IMR-90 (cell line): ENCODE measurements at regions not wholly inside any gene's neighbourhood (a gene's known extent, or its start where the extent isn't known, plus 50 kb on each side); places are given as distances from the start of the nearest gene placed in this dataset.

Experiments
- ATAC-seq: fragments of 200-7000 bp; cut with Tn5 transposase; 2 replicates; pipeline ENCODE4 v1.9.1; 2020; ENCODE audit warnings: low read depth, mild to moderate bottlenecking, moderate library complexity
- BruUV-seq: library from RNA; stranded (reverse); fragments of 400-500 nt; replicated peaks from 2 replicates; lab custom pipeline; 2021; lab: Mats Ljungman, UMichigan
- CTCF ChIA-PET: fragments of 300-600 bp; formaldehyde crosslinking; extraction: SDS; loops from one replicate; lab custom pipeline; 2021; ENCODE audit warnings: antibody characterized with exemption; lab: Yijun Ruan, JAX
- POLR2A ChIA-PET: fragments of 300-600 bp; sonication (Branson Sonifier 250); formaldehyde crosslinking; loops from one replicate; lab custom pipeline; 2022; ENCODE audit warnings: antibody characterized with exemption; ENCODE audit not compliant: unreplicated experiment; lab: Charles Lee
- DNase-seq: peaks from one replicate; pipeline ENCODE4 v3.0.0; 2013
- H2AFZ ChIP-seq: replicated peaks from 2 replicates; pipeline ENCODE3; 2013; ENCODE audit warnings: low read length, mild to moderate bottlenecking; ENCODE audit not compliant: poor library complexity
- H2AK5ac ChIP-seq: 2 replicates; pipeline ENCODE4 v1.6.1; 2013; ENCODE audit warnings: low read depth, low read length, inconsistent platforms
- H2AK9ac ChIP-seq: replicated peaks from 2 replicates; pipeline ENCODE3; 2013; ENCODE audit warnings: mild to moderate bottlenecking, low read depth, low read length, moderate library complexity; ENCODE audit not compliant: poor library complexity
- H2BK120ac ChIP-seq: 2 replicates; pipeline ENCODE4 v1.6.1; 2013; ENCODE audit warnings: low read depth, low read length, inconsistent platforms
- H2BK15ac ChIP-seq: 3 replicates; pipeline ENCODE4 v1.6.1; 2013; ENCODE audit warnings: low read depth, low read length, inconsistent platforms
- H2BK20ac ChIP-seq: 2 replicates; pipeline ENCODE4 v1.6.1; 2013; ENCODE audit warnings: low read depth, mild to moderate bottlenecking, inconsistent platforms, low read length, moderate library complexity
- H2BK5ac ChIP-seq: 2 replicates; pipeline ENCODE4 v1.6.1; 2013; ENCODE audit warnings: mild to moderate bottlenecking, low read depth, low read length, inconsistent platforms; ENCODE audit not compliant: poor library complexity, severe bottlenecking
- H3K14ac ChIP-seq: replicated peaks from 2 replicates; pipeline ENCODE4 v1.6.1; 2013; ENCODE audit warnings: low read depth, low read length, inconsistent platforms
- H3K18ac ChIP-seq: 2 replicates; pipeline ENCODE4 v1.6.1; 2013; ENCODE audit warnings: low read depth, low read length, control low read depth
- H3K23ac ChIP-seq: 2 replicates; pipeline ENCODE4 v1.6.1; 2013; ENCODE audit warnings: low read depth, low read length, inconsistent platforms
- H3K27ac ChIP-seq: 2 replicates; pipeline ENCODE4 v1.5.1; 2013; ENCODE audit warnings: mild to moderate bottlenecking, control low read depth, low read length; ENCODE audit not compliant: insufficient read depth
- H3K27me3 ChIP-seq: 2 replicates; pipeline ENCODE4 v1.6.1; 2013; ENCODE audit warnings: low read length; ENCODE audit not compliant: control insufficient read depth, insufficient read depth
- H3K36me3 ChIP-seq: 2 replicates; pipeline ENCODE4 v1.6.1; 2013; ENCODE audit warnings: low read length, mixed read lengths; ENCODE audit not compliant: control insufficient read depth, insufficient read depth
- H3K4ac ChIP-seq: 2 replicates; pipeline ENCODE4 v1.6.1; 2013; ENCODE audit warnings: low read depth, low read length, inconsistent platforms
- H3K4me1 ChIP-seq: 2 replicates; pipeline ENCODE4 v1.6.1; 2013; ENCODE audit warnings: low read length, mixed read lengths; ENCODE audit not compliant: control insufficient read depth, insufficient read depth
- H3K4me2 ChIP-seq: 2 replicates; pipeline ENCODE4 v1.6.1; 2013; ENCODE audit warnings: low read depth, mild to moderate bottlenecking, control low read depth, low read length, moderate library complexity
- H3K4me3 ChIP-seq: 2 replicates; pipeline ENCODE4 v1.5.1; 2013; ENCODE audit warnings: low read depth, mild to moderate bottlenecking, control low read depth, low read length, moderate library complexity; ENCODE audit not compliant: insufficient read depth
- H3K56ac ChIP-seq: 2 replicates; pipeline ENCODE4 v1.6.1; 2013; ENCODE audit warnings: low read length, inconsistent platforms; ENCODE audit not compliant: insufficient read depth; ENCODE audit errors: extremely low read depth
- H3K79me1 ChIP-seq, 2 experiments: 2 replicates each; pipeline ENCODE4 v1.6.1; 2013; ENCODE audit warnings: low read length in 2 of 2, inconsistent platforms in 1 of 2, low read depth in 1 of 2
- H3K9ac ChIP-seq: 2 replicates; pipeline ENCODE4 v1.6.1; 2013; ENCODE audit warnings: low read depth, low read length, control low read depth
- H3K9me1 ChIP-seq: 2 replicates; pipeline ENCODE4 v1.6.1; 2013; ENCODE audit warnings: low read length, inconsistent platforms; ENCODE audit not compliant: insufficient read depth
- H3K9me3 ChIP-seq: 2 replicates; pipeline ENCODE4 v1.6.1; 2013; ENCODE audit warnings: low read length; ENCODE audit not compliant: control insufficient read depth, insufficient read depth
- H4K20me1 ChIP-seq: 2 replicates; pipeline ENCODE4 v1.6.1; 2013; ENCODE audit warnings: low read length, inconsistent platforms; ENCODE audit not compliant: insufficient read depth
- H4K5ac ChIP-seq: 2 replicates; pipeline ENCODE4 v1.6.1; 2013; ENCODE audit warnings: mild to moderate bottlenecking, low read depth, low read length, control low read depth
- H4K8ac ChIP-seq, 2 experiments: 2 replicates each; pipeline ENCODE4 v1.6.1; 2013; ENCODE audit warnings: low read depth in 2 of 2, low read length in 2 of 2, control low read depth in 1 of 2, inconsistent platforms in 1 of 2
- H4K91ac ChIP-seq: 2 replicates; pipeline ENCODE4 v1.6.1; 2013; ENCODE audit warnings: low read depth, low read length, inconsistent platforms; ENCODE audit not compliant: insufficient read depth
- BHLHE40 ChIP-seq: fragments of 150-350 bp; IDR thresholded peaks from 2 replicates; pipeline ENCODE4 v1.6.1; 2016; ENCODE audit warnings: mild to moderate bottlenecking, low read depth, low read length
- CEBPB ChIP-seq: IDR thresholded peaks from 2 replicates; pipeline ENCODE4 v1.6.1; 2012; ENCODE audit warnings: low read depth, low read length, improper control_type of control experiment
- CHD1 ChIP-seq: IDR thresholded peaks from 2 replicates; pipeline ENCODE4 v1.6.1; 2012; ENCODE audit warnings: low read depth, low read length, improper control_type of control experiment
- CTCF ChIP-seq: conservative IDR thresholded peaks from 2 replicates; pipeline ENCODE4 v1.5.1; 2012; ENCODE audit warnings: mild to moderate bottlenecking, low read depth, low read length, improper control_type of control experiment
- ELK1 ChIP-seq: fragments of 150-350 bp; IDR thresholded peaks from 2 replicates; pipeline ENCODE4 v1.6.1; 2016; ENCODE audit warnings: low read depth, mild to moderate bottlenecking, low read length, moderate library complexity, borderline replicate concordance
- FOS ChIP-seq: fragments of 150-350 bp; IDR thresholded peaks from 2 replicates; pipeline ENCODE4 v1.6.1; 2016; ENCODE audit warnings: low read depth, low read length
- MAFK ChIP-seq: IDR thresholded peaks from 2 replicates; pipeline ENCODE4 v1.6.1; 2012; ENCODE audit warnings: low read depth, low read length, improper control_type of control experiment
- MAZ ChIP-seq: IDR thresholded peaks from 2 replicates; pipeline ENCODE4 v1.6.1; 2012; ENCODE audit warnings: low read depth, mild to moderate bottlenecking, low read length, improper control_type of control experiment, moderate library complexity, borderline replicate concordance
- MXI1 ChIP-seq: IDR thresholded peaks from 2 replicates; pipeline ENCODE4 v1.6.1; 2012; ENCODE audit warnings: low read depth, mild to moderate bottlenecking, low read length, moderate library complexity, borderline replicate concordance
- NFE2L2 ChIP-seq: fragments of 150-350 bp; IDR thresholded peaks from 2 replicates; pipeline ENCODE4 v1.6.1; 2016; ENCODE audit warnings: low read depth, mild to moderate bottlenecking, low read length
- POLR2A ChIP-seq: IDR thresholded peaks from 2 replicates; pipeline ENCODE4 v1.6.1; 2012; ENCODE audit warnings: mild to moderate bottlenecking, low read depth, low read length
- RAD21 ChIP-seq: IDR thresholded peaks from 2 replicates; pipeline ENCODE4 v1.6.1; 2012; ENCODE audit warnings: low read length, improper control_type of control experiment
- RCOR1 ChIP-seq: IDR thresholded peaks from 2 replicates; pipeline ENCODE4 v1.6.1; 2012; ENCODE audit warnings: mild to moderate bottlenecking, low read length, improper control_type of control experiment; ENCODE audit not compliant: insufficient replicate concordance
- RFX5 ChIP-seq: IDR thresholded peaks from 2 replicates; pipeline ENCODE4 v1.8.0; 2012; ENCODE audit warnings: low read depth, mild to moderate bottlenecking, low read length, moderate library complexity
- SMC3 ChIP-seq: fragments of 150-350 bp; IDR thresholded peaks from 2 replicates; pipeline ENCODE4 v1.6.1; 2016; ENCODE audit warnings: low read depth, mild to moderate bottlenecking, antibody characterized with exemption, low read length, moderate library complexity
- USF2 ChIP-seq: fragments of 150-350 bp; IDR thresholded peaks from 2 replicates; pipeline ENCODE4 v1.6.1; 2017; ENCODE audit warnings: mild to moderate bottlenecking, antibody characterized with exemption, low read length, low read depth
- dilution Hi-C: fragments of 300-500 bp; cut with HindIII; formaldehyde crosslinking; loops from one replicate; pipeline ENCODE4 v1.14.3; 2018; ENCODE audit warnings: low sequenced_read_pairs; ENCODE audit not compliant: unreplicated experiment
- in situ Hi-C: fragments of 300-500 bp; cut with MboI; formaldehyde crosslinking; loops from 3 replicates; pipeline ENCODE4 v1.14.3; 2019; ENCODE audit warnings: low sequenced_read_pairs, inconsistent platforms, mixed read lengths
- intact Hi-C: fragments of 100-400 bp; cut with micrococcal nuclease; formaldehyde crosslinking; loops from 2 replicates; pipeline ENCODE4 v1.10.0; 2022

GRCh38 chr5:11998397-11998796, 94.2 kb upstream of the CTNND2 start:
- H3K14ac ChIP-seq = no peak overlapping the region
- H3K4me3 ChIP-seq = no peak overlapping the region
- no peak overlapping the region for H2AFZ ChIP-seq
- no peak overlapping the region for H3K4me2 ChIP-seq
- H3K18ac ChIP-seq = no peak overlapping the region
- no peak overlapping the region for H2BK120ac ChIP-seq
- no peak overlapping the region for H3K27ac ChIP-seq
- H4K8ac ChIP-seq = no peak overlapping the region
- no peak overlapping the region for H2AK5ac ChIP-seq
- ChIA-PET CTCF (no interaction called here), POLR2A (no interaction called here)
- intact Hi-C loops (no loop called here), dilution Hi-C loops (no loop called here), in situ Hi-C loops (no loop called here)
- BruUV-seq = no TSS peak
- H2AK9ac ChIP-seq = no peak overlapping the region
- H3K4ac ChIP-seq = no peak overlapping the region
- no peak overlapping the region for H4K91ac ChIP-seq
- H3K9me3 ChIP-seq = peaks cover 2% of the 10 kb centered on the region
- H3K4me1 ChIP-seq = no peaks in the 10 kb centered on the region
- no peak overlapping the region for H3K56ac ChIP-seq
- no peak overlapping the region for H4K5ac ChIP-seq
- TF ChIP-seq CHD1 (no peak), RFX5 (no peak), ELK1 (no peak), SMC3 (no peak), MAZ (no peak), BHLHE40 (no peak), RCOR1 (no peak), RAD21 (no peak), POLR2A (no peak), MXI1 (no peak), CEBPB (no peak), FOS (no peak), MAFK (no peak), NFE2L2 (no peak), USF2 (no peak), CTCF (no peak)
- H3K36me3 ChIP-seq = no peaks in the 10 kb centered on the region
- H2BK20ac ChIP-seq = no peak overlapping the region
- DNase-seq (no peak), ATAC-seq (no peak)
- H2BK5ac ChIP-seq = no peak overlapping the region
- no peak overlapping the region for H3K23ac ChIP-seq
- no peaks in the 10 kb centered on the region for H3K27me3 ChIP-seq
- H4K20me1 ChIP-seq = no peaks in the 10 kb centered on the region
- no peak overlapping the region for H3K9ac ChIP-seq
- H2BK15ac ChIP-seq = no peak overlapping the region
- H3K79me1 ChIP-seq = no peaks in the 10 kb centered on the region
- H3K9me1 ChIP-seq = no peaks in the 10 kb centered on the region
